Endothelial cell (in vitro differentiated cells): ENCODE measurements at regions not wholly inside any gene's neighbourhood (a gene's known extent, or its start where the extent isn't known, plus 50 kb on each side); places are given as distances from the start of the nearest gene placed in this dataset.

Experiments
- DNase-seq: peaks from one replicate; pipeline ENCODE4 v3.0.0; 2021; ENCODE audit warnings: low spot score
- H3K27ac Mint-ChIP-seq: one replicate; pipeline ENCODE4 v1.8.0; 2021; ENCODE audit warnings: mixed read lengths, inconsistent platforms; ENCODE audit not compliant: unreplicated experiment
- H3K27me3 Mint-ChIP-seq: one replicate; pipeline ENCODE4 v1.8.0; 2021; ENCODE audit warnings: mild to moderate bottlenecking, moderate library complexity, mixed read lengths, inconsistent platforms; ENCODE audit not compliant: unreplicated experiment
- H3K36me3 Mint-ChIP-seq: one replicate; pipeline ENCODE4 v1.8.0; 2021; ENCODE audit warnings: mild to moderate bottlenecking, low read depth, mixed read lengths, inconsistent platforms; ENCODE audit not compliant: unreplicated experiment
- H3K4me1 Mint-ChIP-seq: one replicate; pipeline ENCODE4 v1.8.0; 2021; ENCODE audit warnings: mild to moderate bottlenecking, mixed read lengths, inconsistent platforms; ENCODE audit not compliant: unreplicated experiment
- H3K4me3 Mint-ChIP-seq: one replicate; pipeline ENCODE4 v1.8.0; 2021; ENCODE audit warnings: mild to moderate bottlenecking, mixed read lengths, inconsistent platforms; ENCODE audit not compliant: unreplicated experiment
- H3K9me3 Mint-ChIP-seq: one replicate; pipeline ENCODE4 v1.8.0; 2021; ENCODE audit warnings: mixed read lengths, inconsistent platforms; ENCODE audit not compliant: unreplicated experiment
- CTCF ChIP-seq: fragments of 200-600 bp; sonication (generic); IDR thresholded peaks from one replicate; pipeline ENCODE4 v1.5.0; 2021; ENCODE audit warnings: antibody characterized with exemption; ENCODE audit not compliant: unreplicated experiment

- Mint-ChIP-seq H3K9me3 (no peaks in the 10 kb centered on the region), H3K4me1 (no peaks in the 10 kb centered on the region), H3K27ac (no peak overlapping the region), H3K36me3 (no peaks in the 10 kb centered on the region), H3K27me3 (no peaks in the 10 kb centered on the region), H3K4me3 (no peak overlapping the region)
- TF ChIP-seq CTCF = no peak
- DNase-seq = no peak
Measured at GRCh38 chr9:28050046-28050445, 476.8 kb upstream of the C9orf72 start.

- no peaks in the 10 kb centered on the region for H3K27me3 Mint-ChIP-seq
- TF ChIP-seq CTCF = no peak
- no peaks in the 10 kb centered on the region for H3K36me3 Mint-ChIP-seq
- H3K27ac Mint-ChIP-seq = no peak overlapping the region
- H3K4me1 Mint-ChIP-seq = no peaks in the 10 kb centered on the region
- H3K9me3 Mint-ChIP-seq = no peaks in the 10 kb centered on the region
- no peak overlapping the region for H3K4me3 Mint-ChIP-seq
- no peak for DNase-seq
Measured at GRCh38 chr9:28050941-28051340, 477.7 kb upstream of the C9orf72 start.

GRCh38 chr9:28051559-28052503, 478.6 kb upstream of the C9orf72 start:
- Mint-ChIP-seq H3K27me3 (no peaks in the 10 kb centered on the region), H3K4me3 (no peak overlapping the region), H3K27ac (no peak overlapping the region), H3K9me3 (no peaks in the 10 kb centered on the region), H3K4me1 (no peaks in the 10 kb centered on the region), H3K36me3 (no peaks in the 10 kb centered on the region)
- no peak for TF ChIP-seq CTCF
- no peak for DNase-seq

- H3K9me3 Mint-ChIP-seq = no peaks in the 10 kb centered on the region
- H3K36me3 Mint-ChIP-seq = no peaks in the 10 kb centered on the region
- no peaks in the 10 kb centered on the region for H3K27me3 Mint-ChIP-seq
- no peaks in the 10 kb centered on the region for H3K4me1 Mint-ChIP-seq
- H3K27ac Mint-ChIP-seq = no peak overlapping the region
- DNase-seq = no peak
- no peak for TF ChIP-seq CTCF
- H3K4me3 Mint-ChIP-seq = no peak overlapping the region
Measured at GRCh38 chr9:28053096-28053777, 480.0 kb upstream of the C9orf72 start.

GRCh38 chr9:28056006-28056405, 482.7 kb upstream of the C9orf72 start:
- Mint-ChIP-seq H3K36me3 (no peaks in the 10 kb centered on the region), H3K27me3 (no peaks in the 10 kb centered on the region), H3K4me1 (no peaks in the 10 kb centered on the region), H3K9me3 (no peaks in the 10 kb centered on the region), H3K4me3 (no peak overlapping the region), H3K27ac (no peak overlapping the region)
- TF ChIP-seq CTCF = no peak
- no peak for DNase-seq
